Kidney (tissue), 13 donors: ENCODE measurements at regions not wholly inside any gene's neighbourhood (a gene's known extent, or its start where the extent isn't known, plus 50 kb on each side); places are given as distances from the start of the nearest gene placed in this dataset.

Experiments
- DNase-seq, 5 donors: peaks; one replicate each; pipeline ENCODE4 v3.0.0-alpha.2; 2013 to 2020
- FAIRE-seq: peaks from 2 replicates; lab custom pipeline; 2012; peaks lifted over from hg19 to GRCh38; lab: Jason Lieb, UNC
- H3K27ac ChIP-seq, 2 donors: one replicate each; pipeline ENCODE4 v1.7.0; 2013; ENCODE audit warnings: low read depth in 2 of 2, low read length in 2 of 2, inconsistent platforms in 1 of 2
- H3K27me3 ChIP-seq: one replicate; pipeline ENCODE4 v1.7.1; 2013; ENCODE audit warnings: low read length, inconsistent platforms; ENCODE audit not compliant: control insufficient read depth, insufficient read depth
- H3K36me3 ChIP-seq, 3 donors: one replicate each; pipeline versions ENCODE4 v1.7.0 to v1.7.1; 2013; ENCODE audit warnings: low read length in 3 of 3, control low read depth in 1 of 3, inconsistent platforms in 1 of 3; ENCODE audit not compliant: insufficient read depth in 3 of 3, control insufficient read depth in 2 of 3
- H3K4me1 ChIP-seq, 3 donors: one replicate each; pipeline versions ENCODE4 v1.7.0 to v1.7.1; 2013; ENCODE audit warnings: low read length in 3 of 3, inconsistent platforms in 1 of 3, low read depth in 1 of 3; ENCODE audit not compliant: control insufficient read depth in 2 of 3, insufficient read depth in 2 of 3
- H3K4me3 ChIP-seq, 3 donors: one replicate each; pipeline versions ENCODE4 v1.7.0 to v1.8.1; 2013; ENCODE audit warnings: low read length in 3 of 3, control low read depth in 1 of 3, inconsistent platforms in 1 of 3
- H3K9ac ChIP-seq, 3 donors: one replicate each; pipeline versions ENCODE4 v1.7.0 to v1.7.1; 2013; ENCODE audit warnings: low read length in 3 of 3, control low read depth in 1 of 3, inconsistent platforms in 1 of 3
- H3K9me3 ChIP-seq, 3 donors: one replicate each; pipeline versions ENCODE4 v1.7.0 to v1.7.1; 2013; ENCODE audit warnings: low read length in 3 of 3, control low read depth in 1 of 3, inconsistent platforms in 1 of 3; ENCODE audit not compliant: control insufficient read depth in 2 of 3, insufficient read depth in 1 of 3
- CTCF ChIP-seq: IDR thresholded peaks from 3 replicates; pipeline ENCODE4 v1.5.1; 2012; ENCODE audit warnings: mild to moderate bottlenecking, moderate library complexity, borderline replicate concordance; ENCODE audit not compliant: insufficient read depth; ENCODE audit errors: extremely low read depth
- intact Hi-C: fragments of 100-400 bp; cut with DNase I; formaldehyde crosslinking; loops from one replicate; pipeline ENCODE4 v1.11.1; 2022
- donor health status: control.
- donor health status: control.
- donor health status: control.
- donor health status: control.
- donor health status: control.
- donor health status: DM: yes; HTN: yes; CAD: no.
- donor health status: Normal renal cell carcinoma (clear cell type).

- no peak overlapping the region for H3K4me3 ChIP-seq
- DNase-seq: no peak
- FAIRE-seq: no peak
- H3K27ac ChIP-seq: no peak overlapping the region
- H3K36me3 ChIP-seq: no peaks in the 10 kb centered on the region
- H3K27me3 ChIP-seq: no peaks in the 10 kb centered on the region
- peaks cover 0 to 8% (median 3%) of the 10 kb centered on the region in 3 donors for H3K4me1 ChIP-seq
- H3K9me3 ChIP-seq: no peaks in the 10 kb centered on the region
- no peak for TF ChIP-seq CTCF
- intact Hi-C loops: no loop called here
- H3K9ac ChIP-seq: no peak overlapping the region
These were observed 439.8 kb upstream of the JARID2 start for GRCh38 chr6:14806101-14806500.

- FAIRE-seq (no peak), DNase-seq (no peak)
- Histone ChIP-seq H3K4me3 (no peak overlapping the region), H3K9ac (no peak overlapping the region), H3K27ac (no peak overlapping the region), H3K9me3 (no peaks in the 10 kb centered on the region), H3K4me1 (peaks cover 0 to 8% (median 3%) of the 10 kb centered on the region in 3 donors), H3K36me3 (no peaks in the 10 kb centered on the region), H3K27me3 (no peaks in the 10 kb centered on the region)
- intact Hi-C loops: no loop called here
- no peak for TF ChIP-seq CTCF
These were observed 438.7 kb upstream of the JARID2 start for GRCh38 chr6:14807130-14807529.

- FAIRE-seq (no peak), DNase-seq (no peak)
- intact Hi-C loops: no loop called here
- Histone ChIP-seq H3K9ac (no peak overlapping the region), H3K4me3 (no peak overlapping the region), H3K9me3 (no peaks in the 10 kb centered on the region), H3K27me3 (no peaks in the 10 kb centered on the region), H3K27ac (no peak overlapping the region), H3K4me1 (peaks cover 0 to 8% (median 3%) of the 10 kb centered on the region in 3 donors), H3K36me3 (no peaks in the 10 kb centered on the region)
- no peak for TF ChIP-seq CTCF
These were observed 437.9 kb upstream of the JARID2 start for GRCh38 chr6:14807971-14808370.

- Histone ChIP-seq H3K9ac (no peak overlapping the region), H3K36me3 (no peaks in the 10 kb centered on the region), H3K27me3 (no peaks in the 10 kb centered on the region), H3K27ac (no peak overlapping the region), H3K4me1 (peaks cover 0 to under 1% (median under 1%) of the 10 kb centered on the region in 3 donors), H3K4me3 (no peak overlapping the region), H3K9me3 (no peaks in the 10 kb centered on the region)
- intact Hi-C loops: no loop called here
- no peak for FAIRE-seq
- DNase-seq: peak in 2 of 5 donors; percentile 53 to 61
- TF ChIP-seq CTCF: no peak
These were observed 435.8 kb upstream of the JARID2 start for GRCh38 chr6:14810021-14810420.
